ENCODE measurements at regions not wholly inside any gene's neighbourhood (a gene's known extent, or its start where the extent isn't known, plus 50 kb on each side); places are given as distances from the start of the nearest gene placed in this dataset.

DNA sequence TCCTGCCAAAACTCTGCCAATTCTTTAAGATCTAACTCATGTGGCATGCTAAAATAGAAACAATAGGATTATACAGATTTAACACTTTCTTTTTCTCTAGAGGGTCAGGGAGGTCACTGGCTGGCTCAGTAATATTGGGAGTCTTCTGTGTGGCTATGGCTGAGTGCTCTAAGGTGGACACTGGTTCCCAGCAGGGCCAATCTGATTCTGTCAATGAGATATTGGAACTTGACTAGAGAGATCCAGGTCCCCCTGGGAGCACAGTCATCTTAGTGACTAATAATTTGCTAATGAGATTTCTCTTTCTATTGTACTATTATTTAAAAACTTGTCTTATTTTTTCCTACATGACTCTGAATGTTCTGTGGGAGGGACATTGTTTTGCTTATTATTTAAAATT, 69.1 kb upstream of the ZP4 start:
- no peak for FAIRE-seq
- DNase-seq (ENCODE audit: insufficient read length, low spot score), result no peak
- TF ChIP-seq SPI1 (IDR thresholded peaks at IDR 0.05; ENCODE audit: low read depth, low read length) (no peak), POU2F2 (IDR thresholded peaks at IDR 0.05; ENCODE audit: low read depth, low read length) (no peak), POLR2A (IDR thresholded peaks at IDR 0.05; ENCODE audit: low read depth, low read length) (no peak), PAX5 (IDR thresholded peaks at IDR 0.05; ENCODE audit: insufficient read depth, low read length, severe bottlenecking) (no peak), TAF1 (IDR thresholded peaks at IDR 0.05; ENCODE audit: low read depth, low read length) (no peak), POLR2AphosphoS5 (IDR thresholded peaks at IDR 0.05; ENCODE audit: low read depth, low read length) (no peak)

- no peak for TF ChIP-seq POLR2A (IDR thresholded peaks at IDR 0.05; ENCODE audit: low read depth, low read length)
- TF ChIP-seq TAF1 (IDR thresholded peaks at IDR 0.05; ENCODE audit: low read depth, low read length), result no peak
- no peak for TF ChIP-seq PAX5 (IDR thresholded peaks at IDR 0.05; ENCODE audit: insufficient read depth, low read length, severe bottlenecking)
- DNase-seq (ENCODE audit: insufficient read length, low spot score) (no peak), FAIRE-seq (no peak)
These were observed 62.5 kb upstream of the ZP4 start for GRCh38 chr1:237953238-237953637.

Measured in GM12891 (cell line).